ENCODE measurements at regions not wholly inside any gene's neighbourhood (a gene's known extent, or its start where the extent isn't known, plus 50 kb on each side); places are given as distances from the start of the nearest gene placed in this dataset.

DNA sequence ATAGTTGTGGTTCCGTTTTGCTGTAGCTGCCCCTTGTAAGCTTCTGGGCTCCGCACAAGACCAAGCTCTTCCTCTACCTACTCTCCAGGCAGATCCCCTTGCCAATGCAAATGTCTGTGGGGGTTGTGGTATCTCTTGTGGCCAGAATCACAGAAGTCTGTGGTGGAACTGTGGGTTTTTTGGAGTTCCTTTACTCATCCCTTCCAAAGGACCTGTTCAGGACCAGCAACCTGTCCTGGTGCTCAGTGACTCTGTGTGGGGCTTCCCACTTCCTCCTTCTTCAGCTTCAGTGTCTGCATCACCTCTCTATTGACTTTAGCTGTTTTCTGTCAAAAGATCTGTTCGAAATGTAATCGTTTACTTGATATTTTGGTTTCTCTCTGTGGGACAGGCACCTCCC, 441.3 kb upstream of the ADAMTSL1 start:
- TF ChIP-seq, protein P1, sequence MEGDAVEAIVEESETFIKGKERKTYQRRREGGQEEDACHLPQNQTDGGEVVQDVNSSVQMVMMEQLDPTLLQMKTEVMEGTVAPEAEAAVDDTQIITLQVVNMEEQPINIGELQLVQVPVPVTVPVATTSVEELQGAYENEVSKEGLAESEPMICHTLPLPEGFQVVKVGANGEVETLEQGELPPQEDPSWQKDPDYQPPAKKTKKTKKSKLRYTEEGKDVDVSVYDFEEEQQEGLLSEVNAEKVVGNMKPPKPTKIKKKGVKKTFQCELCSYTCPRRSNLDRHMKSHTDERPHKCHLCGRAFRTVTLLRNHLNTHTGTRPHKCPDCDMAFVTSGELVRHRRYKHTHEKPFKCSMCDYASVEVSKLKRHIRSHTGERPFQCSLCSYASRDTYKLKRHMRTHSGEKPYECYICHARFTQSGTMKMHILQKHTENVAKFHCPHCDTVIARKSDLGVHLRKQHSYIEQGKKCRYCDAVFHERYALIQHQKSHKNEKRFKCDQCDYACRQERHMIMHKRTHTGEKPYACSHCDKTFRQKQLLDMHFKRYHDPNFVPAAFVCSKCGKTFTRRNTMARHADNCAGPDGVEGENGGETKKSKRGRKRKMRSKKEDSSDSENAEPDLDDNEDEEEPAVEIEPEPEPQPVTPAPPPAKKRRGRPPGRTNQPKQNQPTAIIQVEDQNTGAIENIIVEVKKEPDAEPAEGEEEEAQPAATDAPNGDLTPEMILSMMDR (IDR thresholded peaks at IDR 0.05; ENCODE audit: low read depth, low read length, missing control alignments): no peak
- no peak for DNase-seq (ENCODE audit: extremely low read depth, low read depth)
- H3K4me3 ChIP-seq (replicated peaks; ENCODE audit: low read depth, low read length): no peak overlapping the region

- H3K4me3 ChIP-seq (replicated peaks; ENCODE audit: low read depth, low read length): no peak overlapping the region
- TF ChIP-seq, protein P1 (IDR thresholded peaks at IDR 0.05; ENCODE audit: low read depth, low read length, missing control alignments): no peak
Measured at GRCh38 chr9:18036422-18037187, 437.3 kb upstream of the ADAMTSL1 start.

DNA sequence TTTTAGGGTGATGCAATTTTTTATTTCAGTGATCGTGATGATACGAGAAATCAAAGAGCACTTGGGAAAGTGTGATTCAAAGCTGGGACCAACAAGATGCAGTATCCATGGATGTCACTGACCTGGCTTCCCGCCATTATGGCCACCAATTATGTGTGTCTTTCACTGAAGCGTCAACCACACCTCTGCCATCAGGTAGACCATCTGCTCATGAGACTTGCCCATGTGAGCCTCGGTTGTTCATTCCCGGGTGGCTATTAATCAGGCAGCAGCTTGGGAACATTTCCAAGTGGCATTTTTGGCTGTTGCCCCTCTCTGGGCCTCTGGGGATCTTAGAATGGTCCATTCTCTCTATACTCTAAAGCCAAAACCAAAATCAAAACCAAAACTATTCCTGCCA, 436.0 kb upstream of the ADAMTSL1 start:
- H3K4me3 ChIP-seq (replicated peaks; ENCODE audit: low read depth, low read length): no peak overlapping the region
- DNase-seq (ENCODE audit: extremely low read depth, low read depth): no peak
- TF ChIP-seq, protein P1 (IDR thresholded peaks at IDR 0.05; ENCODE audit: low read depth, low read length, missing control alignments): no peak

More at GRCh38 chr9:18036422-18037187, 437.3 kb upstream of the ADAMTSL1 start:
- no peak for DNase-seq (ENCODE audit: extremely low read depth, low read depth)

DNA sequence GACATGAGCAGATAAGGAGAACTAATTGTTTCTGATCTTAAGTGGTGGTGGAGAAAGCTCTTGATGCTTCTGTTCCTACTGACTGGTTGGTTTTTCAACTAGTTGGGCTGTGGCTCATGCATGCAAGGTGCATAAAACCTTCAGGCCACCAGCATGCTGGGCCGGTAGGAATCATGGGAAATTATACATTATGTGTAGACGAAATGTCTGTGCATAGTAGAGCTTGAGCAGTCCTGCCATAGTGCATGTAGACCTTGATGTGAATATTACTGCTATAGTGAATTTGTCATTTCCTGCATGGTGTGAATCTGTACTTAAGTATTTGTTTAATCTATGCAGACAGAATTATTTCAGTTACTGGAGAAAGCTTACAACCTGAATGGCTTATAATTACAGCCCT, 433.6 kb upstream of the ADAMTSL1 start:
- TF ChIP-seq, protein P1 (IDR thresholded peaks at IDR 0.05; ENCODE audit: low read depth, low read length, missing control alignments): no peak
- no peak for DNase-seq (ENCODE audit: extremely low read depth, low read depth)
- no peak overlapping the region for H3K4me3 ChIP-seq (replicated peaks; ENCODE audit: low read depth, low read length)

GRCh38 chr9:18043978-18044377, 430.0 kb upstream of the ADAMTSL1 start:
- DNase-seq (ENCODE audit: extremely low read depth, low read depth): no peak
- TF ChIP-seq, protein P1 (IDR thresholded peaks at IDR 0.05; ENCODE audit: low read depth, low read length, missing control alignments): no peak
- H3K4me3 ChIP-seq (replicated peaks; ENCODE audit: low read depth, low read length): no peak overlapping the region

- TF ChIP-seq, protein P1 (IDR thresholded peaks at IDR 0.05; ENCODE audit: low read depth, low read length, missing control alignments): no peak
- DNase-seq (ENCODE audit: extremely low read depth, low read depth): no peak
- H3K4me3 ChIP-seq (replicated peaks; ENCODE audit: low read depth, low read length): no peak overlapping the region
Measured at GRCh38 chr9:18045326-18045725, 428.6 kb upstream of the ADAMTSL1 start.

All from HFF-Myc (cell line).